Uterus (tissue), 2 donors: ENCODE measurements at regions not wholly inside any gene's neighbourhood (a gene's known extent, or its start where the extent isn't known, plus 50 kb on each side); places are given as distances from the start of the nearest gene placed in this dataset.

ENCODE experiments used
- CTCF ChIP-seq, 4 experiments: fragments of 200-600 bp in 2 of 4; fragments of 450-650 bp in 2 of 4; sonication (generic) in 2 of 4; IDR thresholded peaks; one replicate each; pipeline ENCODE4 v1.5.1; 2016 to 2019; ENCODE audit warnings: antibody characterized with exemption in 4 of 4, mild to moderate bottlenecking in 2 of 4, moderate library complexity in 1 of 4
- POLR2A ChIP-seq, 2 donors: fragments of 450-650 bp; IDR thresholded peaks; one replicate each; pipeline ENCODE4 v1.6.1; 2016; ENCODE audit warnings: antibody characterized with exemption in 2 of 2, mild to moderate bottlenecking in 1 of 2, moderate library complexity in 1 of 2

GRCh38 chr5:87074072-87074471 is 193.6 kb upstream of the RASA1 start:
- TF ChIP-seq CTCF (IDR thresholded peaks at IDR 0.05), result no peak
- no peak for TF ChIP-seq POLR2A (IDR thresholded peaks at IDR 0.05)
